IPS-NIHi11 (cell line): ENCODE measurements at regions not wholly inside any gene's neighbourhood (a gene's known extent, or its start where the extent isn't known, plus 50 kb on each side); places are given as distances from the start of the nearest gene placed in this dataset.
A peak's percentile ranks its signal among the peaks of the same experiment; 100 is the strongest.

Experiments used
- DNase-seq: peaks from one replicate; pipeline ENCODE4 v3.0.0; 2012; ENCODE audit warnings: mixed read lengths, low spot score

- DNase-seq: no peak
These were observed 61.3 kb upstream of the VCX2 start for GRCh38 chrX:8232406-8232805.

- DNase-seq: no peak
These were observed 62.0 kb upstream of the VCX2 start for GRCh38 chrX:8233091-8233490.

DNA sequence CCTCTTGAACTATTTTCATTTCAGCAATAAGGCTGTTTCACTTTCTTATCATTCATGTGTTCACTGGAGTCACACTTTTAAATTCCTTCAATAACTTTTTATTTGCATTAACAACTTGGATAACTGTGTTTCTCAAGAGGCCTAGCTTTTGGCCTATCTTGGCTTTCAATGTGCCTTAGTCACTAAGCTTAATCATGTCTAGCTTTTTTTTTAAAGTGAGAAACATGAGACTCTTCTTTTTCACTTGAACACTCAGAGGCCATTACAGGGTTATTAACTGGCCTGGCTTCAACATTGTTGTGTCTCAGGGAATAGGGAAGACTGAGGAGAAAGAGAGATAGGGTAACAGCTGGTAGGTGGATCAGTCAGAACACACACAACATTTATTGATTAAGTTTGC lies 64.0 kb upstream of the VCX2 start:
- no peak for DNase-seq

- no peak for DNase-seq
These were observed 66.7 kb upstream of the VCX2 start for GRCh38 chrX:8237718-8238117.

DNA sequence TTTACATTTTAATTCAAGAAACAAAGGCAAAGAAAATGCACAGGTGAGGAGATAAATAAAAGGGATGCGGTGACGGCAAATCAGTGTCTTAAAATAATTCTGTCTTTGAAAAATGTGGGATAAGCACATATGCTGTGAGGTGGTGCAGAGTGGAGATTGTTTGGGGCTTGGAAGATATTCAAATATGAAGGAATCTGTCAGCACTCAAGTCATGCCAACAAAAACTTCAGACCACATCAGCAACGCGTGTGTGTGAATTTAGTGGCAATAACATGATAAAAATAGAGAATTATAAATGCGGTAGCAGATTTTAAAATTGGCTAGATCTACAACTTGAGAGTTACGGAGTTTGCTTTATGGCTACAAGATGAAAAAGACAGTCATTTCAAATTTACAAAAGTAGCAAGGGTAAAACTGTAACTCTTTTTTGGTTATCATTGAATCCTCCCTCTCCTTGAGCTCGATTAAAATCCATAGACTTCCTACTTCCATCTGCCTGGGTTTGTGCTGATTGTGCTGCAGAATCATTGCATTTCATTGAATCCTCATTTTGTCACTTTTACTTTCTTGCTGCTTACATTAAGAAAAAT lies 71.5 kb upstream of the VCX2 start:
- DNase-seq: no peak

- no peak for DNase-seq
These were observed 73.2 kb upstream of the VCX2 start for GRCh38 chrX:8244301-8244700.

DNA sequence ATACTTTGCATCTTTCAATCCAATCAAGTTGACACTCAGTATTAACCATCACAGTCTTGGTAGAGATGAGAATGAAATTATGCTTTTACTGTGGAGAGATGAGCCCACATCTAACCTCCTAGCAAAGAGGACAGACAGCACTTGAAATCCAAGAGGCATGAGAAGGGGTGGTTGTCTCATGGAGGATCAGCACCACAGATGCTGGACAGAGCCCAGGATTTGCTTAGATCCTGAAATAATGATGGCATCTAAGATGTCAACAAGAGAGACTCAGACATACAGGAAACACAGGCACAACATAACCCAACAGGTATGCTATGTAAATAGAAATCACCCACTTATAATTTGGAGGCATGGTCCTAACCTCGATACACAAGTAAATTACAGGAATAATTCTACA lies 74.3 kb upstream of the VCX2 start:
- peak; percentile 5 for DNase-seq

DNA sequence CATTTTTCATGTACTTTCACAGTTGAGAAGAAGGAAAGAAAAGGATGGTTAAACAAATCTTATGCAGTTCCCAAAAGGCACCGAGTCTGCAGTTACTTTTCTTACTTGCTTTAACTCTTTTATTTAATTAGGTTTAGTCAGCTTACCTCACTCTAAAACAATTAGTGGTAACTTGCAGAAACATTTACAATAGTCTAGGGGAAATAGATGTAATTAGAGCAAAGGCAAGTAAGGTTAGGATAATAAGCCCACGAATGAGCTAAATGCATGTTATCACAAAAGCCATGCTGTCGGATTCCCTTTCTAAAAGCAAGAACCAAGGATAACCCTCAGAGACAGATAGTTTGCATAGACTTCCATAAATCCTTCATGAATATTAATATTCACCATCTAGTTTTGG lies 82.0 kb upstream of the VCX2 start:
- no peak for DNase-seq

DNA sequence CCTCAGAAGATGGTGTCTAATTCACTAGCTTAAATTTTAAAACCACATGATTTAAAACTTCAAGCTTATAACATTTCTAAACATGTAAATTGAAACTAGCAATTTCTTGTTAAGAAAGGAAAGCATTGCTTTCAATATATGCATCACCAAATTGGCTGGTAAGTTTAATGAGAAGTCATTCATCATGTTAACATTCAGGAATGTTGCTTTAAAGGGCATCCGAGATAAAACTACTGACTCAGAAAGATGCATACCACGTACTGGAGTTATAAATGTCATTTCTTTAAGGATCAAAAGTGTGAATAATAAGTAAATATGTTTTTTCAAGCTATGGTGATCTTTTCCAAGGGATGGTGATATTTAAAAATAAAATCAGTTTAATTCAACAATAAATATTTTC lies 83.3 kb upstream of the VCX2 start:
- no peak for DNase-seq

- DNase-seq: no peak
These were observed 101.8 kb upstream of the VCX2 start for GRCh38 chrX:8272821-8273220.

GRCh38 chrX:8273451-8273895 lies 102.4 kb upstream of the VCX2 start:
- DNase-seq: no peak

DNA sequence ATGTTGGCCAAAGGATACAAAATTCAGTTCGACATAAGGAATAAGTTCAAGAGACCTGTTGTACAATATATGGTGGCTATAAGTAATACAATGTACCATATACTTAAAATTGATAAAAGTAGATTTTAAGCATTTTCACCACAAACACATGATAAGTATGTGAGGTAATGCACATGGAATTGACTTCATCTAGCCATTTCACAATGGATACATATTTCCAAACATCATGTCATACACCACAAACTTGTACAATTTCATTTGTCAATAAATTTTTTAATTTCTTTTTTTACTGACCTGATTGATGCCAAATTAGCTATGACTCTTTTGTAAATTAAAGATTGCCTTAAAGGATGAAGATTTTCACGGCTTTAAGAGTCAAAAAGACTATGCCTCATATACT lies 103.1 kb upstream of the VCX2 start:
- no peak for DNase-seq

- DNase-seq: no peak
These were observed 107.5 kb upstream of the VCX2 start for GRCh38 chrX:8278557-8278956.

- no peak for DNase-seq
These were observed 108.3 kb upstream of the VCX2 start for GRCh38 chrX:8279323-8279722.

- no peak for DNase-seq
These were observed 113.1 kb upstream of the VCX2 start for GRCh38 chrX:8284131-8284530.

GRCh38 chrX:8288590-8288989 lies 117.5 kb upstream of the VCX2 start:
- no peak for DNase-seq

GRCh38 chrX:8289523-8289922 lies 118.5 kb upstream of the VCX2 start:
- DNase-seq: no peak

- no peak for DNase-seq
These were observed 126.7 kb upstream of the VCX2 start for GRCh38 chrX:8297766-8298165.

DNA sequence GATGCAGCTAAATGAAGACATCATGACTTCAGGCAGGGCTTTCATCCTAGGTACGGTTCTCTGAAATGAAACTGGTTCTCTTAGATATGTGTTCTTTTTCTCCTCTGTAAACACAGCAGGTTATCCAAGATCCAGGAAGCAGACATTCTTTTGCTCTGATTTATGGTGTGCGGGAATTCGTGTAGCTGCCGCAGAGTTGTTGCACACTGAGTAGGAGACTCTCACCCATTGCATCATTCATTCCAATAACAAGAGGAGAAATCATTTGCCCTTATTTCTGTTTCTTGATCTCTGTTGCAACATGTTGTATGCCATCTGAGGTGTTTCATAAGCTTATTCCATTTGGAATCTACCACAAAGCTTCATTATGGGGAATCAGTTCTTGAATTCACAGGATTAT lies 133.6 kb upstream of the VCX2 start:
- no peak for DNase-seq

GRCh38 chrX:8305350-8305749 lies 134.3 kb upstream of the VCX2 start:
- DNase-seq: no peak

DNA sequence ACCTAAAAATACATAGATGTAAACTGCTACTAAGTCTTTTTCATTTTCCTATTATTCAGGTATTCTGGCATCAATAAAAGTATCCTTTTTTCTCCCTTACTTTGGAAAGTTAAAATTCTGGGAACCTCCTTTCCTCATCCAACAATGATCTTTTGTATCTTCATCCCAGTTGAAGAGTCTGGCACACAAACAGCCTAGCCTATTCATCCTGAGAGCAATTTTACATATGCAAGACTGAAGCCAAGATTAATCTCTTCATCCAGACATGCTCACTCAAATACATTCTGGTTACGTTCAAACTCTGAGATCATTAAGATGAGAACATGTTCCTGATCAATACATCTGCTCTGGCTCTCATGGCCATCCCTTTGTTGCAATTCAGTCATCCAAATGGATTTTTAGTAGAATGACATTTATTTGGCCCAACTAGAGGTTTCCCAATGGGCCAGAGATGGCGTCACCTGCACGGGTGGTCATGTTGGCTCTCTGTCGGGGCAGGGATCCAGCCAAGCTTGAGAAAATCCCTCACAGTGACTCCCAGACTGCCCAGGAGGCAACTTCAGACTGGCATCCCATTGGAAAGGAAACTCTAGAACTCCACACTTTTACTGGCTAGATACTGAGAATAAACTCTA lies 135.3 kb upstream of the VCX2 start:
- no peak for DNase-seq

GRCh38 chrX:8310409-8310808 lies 139.3 kb upstream of the VCX2 start:
- DNase-seq: no peak

DNA sequence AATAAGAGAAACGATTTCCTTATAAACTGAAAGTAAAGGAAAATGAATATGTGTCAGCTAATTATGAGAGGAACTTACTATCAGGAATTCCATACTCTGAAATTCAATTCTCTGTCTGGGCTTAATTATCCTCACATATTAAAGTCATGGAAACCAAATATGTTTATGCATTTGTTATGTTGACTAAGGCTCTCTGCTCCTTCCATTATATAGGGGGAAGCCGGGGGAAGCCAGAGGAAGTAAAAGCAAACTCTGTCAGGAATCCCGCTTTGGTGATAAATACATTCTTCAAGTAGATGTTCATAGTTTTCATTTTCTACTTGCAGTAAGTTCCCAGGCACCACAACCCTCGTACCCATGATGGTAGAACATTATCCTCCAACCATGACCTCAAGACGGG lies 142.8 kb upstream of the VCX2 start:
- no peak for DNase-seq

GRCh38 chrX:8314881-8315280 lies 143.8 kb upstream of the VCX2 start:
- DNase-seq: no peak
